ENCODE measurements at regions not wholly inside any gene's neighbourhood (a gene's known extent, or its start where the extent isn't known, plus 50 kb on each side); places are given as distances from the start of the nearest gene placed in this dataset.

DNA sequence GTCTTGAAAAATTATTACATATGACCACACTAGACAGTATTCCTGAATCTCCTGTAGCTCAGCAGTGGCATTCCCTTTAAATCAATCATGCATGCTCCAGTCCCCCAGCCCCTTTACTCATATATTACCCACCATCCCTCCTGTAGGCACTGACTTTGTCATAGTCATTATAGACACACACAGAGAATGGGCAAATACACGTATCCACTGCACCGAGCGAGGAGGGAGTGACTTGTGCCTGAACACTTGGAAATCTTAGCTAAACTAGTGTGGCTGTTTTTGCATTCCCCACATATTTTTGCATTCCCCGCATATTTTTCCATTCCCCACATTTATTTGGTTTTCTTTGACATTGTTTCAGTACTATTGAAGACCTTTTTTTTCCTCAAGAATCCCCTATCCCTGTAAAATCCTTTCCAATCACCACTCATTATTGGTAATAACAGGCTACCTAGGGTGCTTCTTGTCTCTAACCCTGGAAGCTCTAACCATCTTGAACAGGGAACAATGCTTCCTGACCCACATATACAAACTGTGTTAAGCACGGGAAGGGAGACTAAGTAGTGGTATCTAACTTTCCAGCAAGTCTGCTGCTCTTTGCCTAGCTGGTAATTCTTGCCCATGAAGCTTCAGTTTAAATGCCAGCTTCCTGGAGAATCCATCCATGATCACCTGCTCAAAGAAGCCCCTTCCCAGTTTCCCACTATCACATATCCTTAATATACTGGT, 534.4 kb upstream of the CAMK1G start:
- no peak for DNase-seq

DNA sequence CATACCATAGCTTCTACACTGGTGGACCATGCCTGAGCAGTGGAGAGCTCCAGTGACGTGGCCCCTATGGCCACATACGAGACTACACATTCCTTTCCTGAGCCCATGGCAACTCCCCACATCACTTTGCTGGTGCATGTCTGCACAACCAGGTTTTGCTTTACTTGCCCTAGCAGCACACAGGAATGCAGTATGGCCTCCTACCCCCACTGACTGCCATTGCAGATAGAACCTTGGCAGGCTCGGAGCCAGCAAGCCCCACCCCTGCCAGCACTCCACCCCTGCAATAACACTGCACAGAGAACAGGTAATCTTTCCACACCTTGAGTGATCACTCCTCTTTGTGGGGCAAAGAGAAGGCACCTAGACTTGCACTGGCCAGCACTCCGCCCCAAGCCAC, 531.9 kb upstream of the CAMK1G start:
- DNase-seq = no peak

DNA sequence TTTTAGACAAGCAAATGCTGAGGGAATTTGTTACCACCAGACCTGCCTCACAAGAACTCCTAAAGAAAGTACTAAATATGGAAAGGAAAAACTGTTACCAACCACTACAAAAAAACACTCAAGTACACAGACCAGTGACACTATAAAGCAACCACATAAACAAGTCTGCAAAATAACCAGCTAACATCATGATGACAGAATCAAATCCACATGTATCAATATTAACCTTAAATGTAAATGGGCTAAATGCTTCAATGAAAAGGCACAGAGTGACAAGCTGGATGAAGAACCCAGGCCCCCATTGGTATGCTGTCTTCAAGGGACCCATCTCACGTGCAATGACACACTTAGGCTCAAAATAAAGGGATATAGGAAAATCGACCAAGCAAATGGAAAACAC, 529.9 kb upstream of the CAMK1G start:
- no peak for DNase-seq

DNA sequence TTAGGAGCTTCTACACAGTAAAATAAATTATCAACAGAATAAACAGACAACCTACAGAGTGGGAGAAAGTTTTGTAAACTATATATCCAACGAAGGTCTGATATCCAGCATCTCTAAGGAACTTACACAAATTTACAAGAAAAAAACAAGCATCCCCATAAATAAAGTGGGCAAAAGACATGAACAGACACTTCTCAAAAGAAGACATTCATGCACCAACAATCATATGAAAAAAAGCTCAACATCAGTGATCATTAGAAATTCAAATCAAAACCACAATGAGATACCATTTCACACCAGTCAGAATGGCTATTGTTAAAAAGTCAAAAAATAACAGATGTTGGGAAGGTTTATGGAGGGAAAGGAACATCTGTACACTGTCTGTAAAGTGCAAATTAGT, 526.4 kb upstream of the CAMK1G start:
- DNase-seq = no peak

DNA sequence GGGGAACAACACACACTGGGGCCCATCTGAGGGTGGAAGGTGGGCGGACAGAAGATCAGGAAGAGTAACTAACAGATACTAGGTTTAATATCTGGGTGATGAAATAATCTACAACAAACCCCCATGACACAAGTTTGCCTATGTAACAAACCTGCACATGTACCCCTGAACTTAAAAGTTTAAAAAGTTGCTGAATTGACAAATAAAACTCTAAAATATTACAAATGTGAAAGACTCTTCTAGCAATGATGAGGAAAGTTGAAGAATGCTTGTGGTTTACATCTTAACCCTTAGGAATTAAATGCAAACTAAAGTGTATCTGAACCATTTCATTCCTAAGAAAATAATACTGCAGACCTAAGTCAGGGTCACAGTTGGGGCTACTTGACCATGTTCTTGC, 525.6 kb upstream of the CAMK1G start:
- no peak for DNase-seq

DNA sequence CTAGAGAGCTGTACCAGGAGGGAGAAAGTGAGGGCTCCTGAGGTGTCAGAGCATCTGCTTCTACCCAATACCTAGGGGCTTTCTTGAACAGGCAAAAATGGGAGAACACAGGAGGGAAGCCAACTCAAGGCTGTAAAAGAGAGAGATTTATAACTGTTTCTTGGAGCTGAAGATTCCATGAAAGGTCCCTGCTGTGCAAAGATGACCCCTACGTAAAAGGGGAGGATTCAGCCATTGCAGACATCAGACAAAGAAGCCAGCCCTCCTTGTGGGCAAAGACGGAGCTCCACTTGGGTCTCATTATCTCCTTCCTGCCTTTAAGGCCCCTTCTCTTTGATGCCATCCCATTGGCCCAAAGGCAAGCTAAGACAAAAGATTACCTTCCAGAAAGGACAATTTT, 524.1 kb upstream of the CAMK1G start:
- DNase-seq = no peak

DNA sequence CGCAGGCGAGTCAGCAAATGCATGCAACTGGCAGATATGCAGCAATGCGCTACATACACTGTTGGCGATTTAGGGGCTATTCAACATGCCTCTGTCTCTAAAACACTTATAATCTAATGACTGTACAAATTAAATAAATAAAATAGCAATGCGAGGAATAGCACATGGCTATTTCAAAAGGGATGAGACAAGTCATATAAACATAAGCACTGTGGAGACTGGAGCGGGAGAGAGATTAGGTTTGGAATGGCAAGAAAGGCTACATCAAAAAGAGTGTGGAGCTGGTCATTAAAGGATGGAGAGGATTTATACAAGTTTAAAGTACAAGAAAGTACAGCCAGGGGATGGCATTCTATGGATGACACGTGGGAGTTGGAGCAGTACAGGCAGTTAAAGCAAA, 523.5 kb upstream of the CAMK1G start:
- DNase-seq = no peak

DNA sequence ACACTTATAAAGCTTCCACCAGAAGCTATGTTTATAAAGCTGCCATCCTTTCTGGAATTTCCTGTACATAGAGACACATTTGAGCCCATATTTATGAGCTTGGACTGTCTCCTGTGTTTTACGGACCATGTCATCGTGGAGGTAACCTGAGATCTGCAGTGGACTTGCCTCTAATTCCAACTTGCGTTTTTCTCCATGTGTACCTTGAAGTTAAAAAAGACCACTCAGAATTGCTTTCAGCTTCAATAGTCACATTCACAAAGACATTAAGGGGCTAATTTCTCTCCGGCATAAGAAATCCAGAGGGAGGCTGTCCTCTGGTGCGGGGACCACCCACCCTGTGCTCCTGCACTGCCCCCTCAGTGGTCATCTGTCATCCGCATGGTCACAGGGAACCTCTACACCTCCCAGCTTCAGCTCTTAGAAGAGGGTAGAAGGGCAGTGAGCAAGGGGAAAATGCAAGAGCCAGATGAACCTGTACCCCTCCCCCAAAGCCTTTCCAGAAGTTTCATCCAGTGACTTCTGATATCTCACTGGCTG, 521.4 kb upstream of the CAMK1G start:
- DNase-seq = no peak

DNA sequence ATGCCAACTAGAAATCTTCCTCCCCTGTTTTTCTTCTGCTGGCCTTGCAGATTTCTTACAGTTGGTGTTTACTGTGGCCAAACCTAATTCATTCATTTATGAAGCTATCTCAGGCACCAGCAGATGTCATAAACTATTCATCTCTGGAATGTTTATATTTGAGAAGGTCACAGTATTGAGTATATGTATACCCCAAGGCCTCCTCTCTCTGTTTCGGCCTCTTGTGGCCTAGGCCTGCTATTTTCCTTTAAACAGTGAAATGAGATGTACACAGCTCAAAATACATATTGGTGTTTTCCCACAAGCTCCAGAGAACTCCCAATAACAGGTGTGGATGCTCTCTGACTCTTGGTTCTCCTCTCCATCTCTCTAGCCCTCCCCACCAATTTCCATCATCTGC, 520.7 kb upstream of the CAMK1G start:
- no peak for DNase-seq

DNA sequence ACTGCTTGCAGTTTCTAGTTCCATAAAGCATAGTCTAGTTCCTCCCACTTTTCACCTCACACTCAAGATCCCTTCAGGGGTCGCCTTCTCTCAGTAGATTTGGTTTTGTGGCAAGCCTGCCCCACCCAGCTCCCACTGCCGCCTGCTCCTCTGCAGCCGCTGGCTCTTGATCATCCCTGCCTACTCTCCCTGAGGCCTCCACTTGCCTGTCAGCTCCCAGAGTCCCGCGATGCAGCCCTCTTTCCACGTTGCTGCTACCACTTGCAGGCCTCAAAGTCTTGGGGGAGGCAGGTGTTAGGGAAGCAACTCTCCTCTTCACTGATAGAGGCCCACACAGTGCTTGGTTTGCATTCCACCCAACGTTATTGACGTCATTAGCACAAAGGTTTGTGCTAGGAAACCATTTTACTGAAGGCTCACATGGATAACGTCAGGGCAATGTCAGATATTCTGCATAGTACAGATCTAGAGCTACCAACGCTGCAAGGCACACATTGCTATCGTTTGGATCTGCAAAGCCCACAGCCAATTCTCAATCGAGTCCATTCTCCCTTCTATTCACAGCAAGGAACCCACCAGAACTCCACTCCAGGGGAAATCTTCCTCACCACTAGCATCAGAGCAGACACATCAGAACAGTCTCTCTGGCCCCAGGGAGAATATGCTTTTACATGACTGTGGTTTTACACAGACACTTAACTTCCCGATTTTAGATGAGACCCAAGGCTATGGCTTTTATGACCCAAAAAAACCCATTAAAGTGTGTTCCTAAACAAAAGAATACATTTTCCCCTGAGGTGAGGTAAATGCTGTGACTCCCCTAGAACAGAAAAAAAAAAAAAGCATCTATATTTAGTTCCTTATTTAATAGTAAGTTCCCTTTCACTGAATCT, 519.5 kb upstream of the CAMK1G start:
- no peak for DNase-seq

DNA sequence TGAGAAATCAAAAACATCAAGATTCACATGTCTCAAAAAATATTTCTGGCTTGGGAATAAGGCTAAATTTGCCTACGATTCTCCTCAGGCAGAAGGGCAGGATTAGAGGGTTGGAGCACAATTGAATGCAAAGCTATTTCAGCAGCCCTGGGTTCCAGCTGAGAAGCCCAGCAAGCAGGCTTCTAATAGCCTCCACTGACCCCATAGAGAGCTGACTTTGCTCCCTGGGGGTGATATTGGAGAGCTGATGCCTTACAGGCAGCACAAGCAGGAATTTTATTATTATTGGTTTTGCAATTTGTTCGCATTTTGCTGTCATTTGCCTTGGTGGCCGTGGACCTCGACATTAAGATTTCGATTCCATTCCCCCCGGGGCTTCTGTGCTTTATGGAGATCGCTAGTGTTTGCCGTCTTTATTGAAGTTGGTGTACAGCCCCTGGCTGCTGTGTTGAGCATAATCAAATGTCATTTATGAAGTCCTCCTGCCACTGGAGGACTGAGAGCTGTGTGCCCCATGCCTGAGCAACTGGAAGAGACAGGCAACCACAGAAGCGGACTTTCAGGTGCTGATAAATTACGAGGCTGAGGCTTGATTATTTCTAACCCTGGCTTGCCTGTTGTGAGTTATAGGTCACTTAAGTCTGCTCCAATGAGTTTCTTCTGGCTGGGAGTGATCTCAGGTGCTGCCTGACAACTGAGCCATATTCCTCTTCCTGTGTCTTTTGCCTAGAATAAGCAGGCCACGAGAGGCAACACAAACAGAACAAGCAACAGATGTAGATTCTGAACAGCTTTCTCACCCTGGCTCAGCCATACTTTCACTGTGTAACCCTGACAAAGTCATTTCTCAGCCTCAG, 518.4 kb upstream of the CAMK1G start:
- no peak for DNase-seq

DNA sequence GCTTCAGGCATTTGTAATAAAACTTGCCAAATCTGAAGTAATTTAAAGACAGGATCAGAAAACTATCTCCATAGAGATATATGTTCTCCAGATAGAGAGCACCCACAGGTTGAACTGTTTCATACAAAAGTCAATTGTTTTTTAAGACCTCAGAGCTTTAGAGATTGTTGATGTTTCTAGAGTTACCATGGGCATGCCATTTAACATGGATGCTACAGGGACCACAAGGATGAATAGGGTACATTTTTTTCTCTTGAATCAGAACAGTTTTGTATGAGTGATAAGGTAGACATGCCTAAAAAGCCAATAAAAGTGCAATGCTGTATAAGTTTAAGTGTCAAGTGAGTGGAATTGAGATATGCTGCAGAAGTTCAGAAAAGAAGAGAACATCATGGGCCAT, 511.0 kb upstream of the CAMK1G start:
- DNase-seq = no peak

DNA sequence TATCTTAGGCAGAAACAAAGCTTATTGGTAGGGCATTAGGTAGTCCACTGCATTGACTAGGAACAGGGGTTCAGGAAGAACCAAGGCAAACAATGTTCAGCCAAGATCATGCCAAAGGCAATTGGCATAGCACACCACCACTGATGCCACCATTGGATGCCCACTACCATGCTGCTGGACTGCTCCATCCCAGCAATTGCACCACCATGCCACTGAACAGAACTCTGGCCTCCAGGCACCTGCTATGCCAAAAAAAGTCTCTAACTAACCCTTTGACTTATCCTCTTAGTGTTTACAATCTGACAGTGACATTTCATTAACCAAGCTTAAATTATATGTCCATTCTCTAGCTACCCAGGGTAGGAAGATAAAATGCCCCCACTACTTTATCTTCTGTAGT, 509.6 kb upstream of the CAMK1G start:
- no peak for DNase-seq

DNA sequence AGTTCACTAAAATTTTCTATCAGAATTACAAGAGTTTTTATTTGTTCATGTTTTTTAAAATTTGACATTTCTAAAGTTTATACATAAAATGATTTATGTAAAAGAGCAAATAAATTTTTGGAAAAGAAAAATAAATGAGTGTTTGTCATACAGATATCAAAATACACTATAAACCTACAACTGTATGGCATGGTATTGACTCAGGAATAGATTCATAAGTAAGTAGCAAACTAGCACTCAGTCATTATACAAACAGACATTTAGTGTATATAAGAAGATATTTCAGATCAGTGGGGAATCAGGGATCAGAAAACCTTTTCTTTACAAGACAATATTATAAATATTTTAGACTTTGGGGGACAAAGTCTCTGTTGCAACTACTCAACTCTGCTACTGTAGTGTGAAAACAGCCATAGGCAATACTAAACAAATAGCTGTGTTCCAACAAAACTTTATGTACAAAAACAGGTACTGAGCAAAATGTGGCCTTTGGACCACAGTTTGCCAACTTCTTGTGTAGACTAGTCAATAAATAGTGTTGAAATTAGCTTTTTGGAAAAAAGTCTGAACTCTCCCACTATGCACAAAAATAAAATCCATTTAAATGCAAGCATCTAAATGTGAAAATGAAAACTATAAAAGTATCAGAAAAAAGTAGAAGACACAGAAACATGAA, 508.8 kb upstream of the CAMK1G start:
- DNase-seq = no peak

DNA sequence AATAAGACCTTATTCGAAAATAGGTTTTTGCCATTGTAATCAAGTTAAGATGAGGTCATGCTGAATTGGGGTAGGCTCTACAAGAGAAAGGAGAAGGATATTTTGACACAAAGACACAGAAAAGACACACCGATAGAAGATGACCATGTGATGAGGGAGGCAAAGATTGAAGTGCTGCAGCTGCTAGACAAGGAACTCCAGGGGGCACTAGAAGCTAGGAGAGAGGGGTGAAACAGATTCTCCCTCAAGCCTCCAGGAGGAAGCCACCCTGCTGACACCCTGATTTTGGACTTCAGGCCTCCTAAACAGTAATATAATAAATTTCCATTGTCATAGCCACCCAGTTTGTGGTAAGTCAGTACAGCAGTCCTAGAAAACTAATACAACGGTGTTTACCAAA, 506.8 kb upstream of the CAMK1G start:
- DNase-seq = no peak

DNA sequence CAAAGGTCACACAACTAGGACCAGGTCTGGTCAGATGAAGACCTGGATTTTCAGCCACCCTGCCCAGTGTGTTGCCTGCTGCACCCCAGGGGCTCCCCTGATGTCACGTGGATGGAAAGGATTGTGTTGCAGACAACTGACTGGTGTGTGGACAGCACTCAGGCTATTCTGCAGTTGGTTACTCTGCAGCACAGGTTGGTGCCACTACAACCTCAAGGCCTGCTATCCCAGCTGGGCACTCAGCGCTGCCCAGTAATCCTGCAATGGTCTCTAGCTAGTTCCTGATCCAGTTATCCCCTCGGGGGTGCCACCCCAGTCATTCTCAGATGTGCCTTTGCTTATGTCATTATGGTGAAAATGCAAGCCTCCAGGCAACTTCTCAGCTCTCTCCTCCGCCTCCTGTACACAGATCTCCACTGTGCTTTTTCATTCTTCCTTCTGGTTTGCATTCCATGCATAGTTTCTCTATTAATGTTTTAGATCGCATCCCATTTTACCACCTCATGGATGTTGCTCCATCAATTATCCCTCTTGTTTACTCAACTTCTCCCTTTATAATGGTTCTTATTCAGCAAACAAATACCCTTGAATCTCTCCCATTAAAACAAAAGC, 503.2 kb upstream of the CAMK1G start:
- no peak for DNase-seq

DNA sequence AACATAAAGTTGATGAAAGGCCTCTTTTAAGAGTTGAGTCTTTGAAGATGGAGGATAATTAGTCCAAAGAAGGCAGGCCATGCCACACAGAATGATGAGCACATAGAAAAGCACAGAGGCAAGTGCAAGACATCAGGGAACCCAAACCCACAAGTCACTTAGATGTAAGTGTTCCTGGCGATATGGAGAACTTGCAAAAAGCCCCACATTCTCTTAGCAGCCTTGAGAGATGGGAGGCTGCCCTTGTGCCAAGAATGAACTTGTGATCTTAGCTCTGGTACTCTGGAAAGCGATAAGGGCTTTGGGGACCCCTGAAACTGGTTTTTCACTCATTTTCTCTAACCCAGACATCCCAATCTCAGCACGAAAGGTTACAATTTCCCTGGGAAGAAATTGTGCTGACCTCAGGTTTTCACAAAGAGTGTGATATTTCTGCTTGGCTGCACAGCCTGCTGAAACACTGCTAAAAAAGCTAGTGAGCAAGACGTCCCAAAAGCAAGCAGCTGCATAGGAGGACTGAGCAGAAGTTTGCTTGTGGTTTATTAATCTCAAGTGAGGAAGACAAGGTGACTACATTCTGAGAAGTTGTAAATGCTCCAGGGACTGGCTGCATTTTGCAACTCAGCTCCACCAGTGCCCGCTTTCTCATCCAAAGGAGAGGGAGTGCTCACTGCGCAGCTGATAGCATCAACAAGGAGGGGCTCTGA, 496.9 kb upstream of the CAMK1G start:
- DNase-seq = peak; percentile 63

DNA sequence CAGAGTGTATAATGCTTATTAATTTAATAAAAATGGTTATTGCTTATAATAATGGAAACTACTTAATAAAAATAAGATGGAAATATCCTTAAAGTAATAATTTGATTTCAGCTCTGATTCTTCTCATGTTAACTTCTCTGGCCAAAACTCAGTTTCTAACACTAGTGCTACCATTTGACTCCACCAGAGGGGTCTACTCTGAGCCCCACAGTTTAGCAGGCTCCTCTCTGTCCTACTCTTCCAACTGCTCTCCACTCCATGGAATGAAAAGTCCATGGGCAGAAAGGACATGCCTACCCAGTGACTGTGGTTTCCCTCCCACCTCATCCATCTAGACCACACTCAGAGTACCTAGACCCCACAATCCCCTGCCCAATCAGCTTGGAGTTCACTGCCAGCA, 489.1 kb upstream of the CAMK1G start:
- no peak for DNase-seq

DNA sequence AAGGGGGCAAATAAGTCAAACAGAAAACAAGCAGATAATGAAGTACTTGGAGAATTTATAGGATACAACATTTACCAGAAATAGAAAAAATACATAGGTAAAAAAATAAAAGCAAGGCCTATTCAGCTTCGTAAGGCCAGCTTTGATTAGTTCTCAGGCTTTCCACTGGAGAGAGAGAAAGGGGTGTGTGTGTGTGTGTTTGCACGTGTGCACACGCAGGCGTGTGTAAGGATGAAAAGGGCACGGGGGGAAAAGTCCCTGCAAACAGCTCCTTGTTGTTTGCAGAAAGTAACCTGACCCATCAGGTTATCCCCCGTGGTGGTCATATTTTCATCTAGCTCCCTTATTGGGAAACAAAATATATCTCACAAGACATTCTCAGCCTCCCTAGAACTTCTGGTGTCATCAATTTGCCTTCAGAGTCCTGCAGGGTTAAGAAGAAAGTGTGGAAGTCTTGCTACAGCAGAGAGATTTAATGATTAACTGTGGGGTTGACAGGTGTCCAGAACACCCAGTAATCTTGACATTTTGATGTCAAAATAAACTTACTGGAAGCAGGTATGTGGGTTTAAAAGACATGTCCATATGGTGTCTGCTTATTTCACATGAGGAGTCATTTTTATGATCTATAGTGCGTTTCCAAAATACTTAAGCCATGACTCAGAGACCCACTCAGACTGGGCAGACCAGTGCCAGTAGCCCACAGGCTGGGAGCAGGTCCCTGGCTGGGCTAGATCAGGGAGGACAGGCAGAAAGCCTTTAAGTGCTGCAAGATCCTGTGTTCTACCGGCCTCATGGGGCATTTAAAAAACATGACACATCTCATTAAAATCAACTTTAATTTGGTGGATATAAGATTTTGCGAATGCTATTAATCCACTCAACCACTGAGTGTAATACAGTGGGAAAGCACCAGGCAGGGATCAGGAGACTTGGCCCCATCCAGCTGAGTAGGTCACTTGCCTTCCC, 487.6 kb upstream of the CAMK1G start:
- DNase-seq = no peak

DNA sequence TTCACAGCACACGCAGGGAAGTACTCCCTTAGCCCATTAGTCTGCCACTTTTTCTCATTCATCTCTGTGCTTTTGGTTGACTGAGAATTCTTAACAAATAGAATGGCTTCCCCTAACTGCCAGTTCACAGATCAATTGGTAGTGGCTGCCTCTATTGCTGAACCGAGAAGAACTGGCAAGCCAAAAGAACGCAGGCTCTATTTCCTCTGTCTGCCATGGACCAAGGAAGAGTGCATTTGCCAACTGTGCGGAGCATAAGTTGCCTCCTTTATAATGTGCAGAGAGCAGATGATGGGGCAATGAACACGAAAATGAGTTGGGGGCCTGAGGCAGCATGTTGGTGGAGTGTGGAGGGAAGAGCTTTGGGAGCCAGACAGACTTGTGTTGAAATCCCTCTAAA, 483.1 kb upstream of the CAMK1G start:
- no peak for DNase-seq

Data from DMS79 treated with DMSO at 0.1 percent for 48 hours (cell line).